Thoracic aorta (tissue), 2 donors: ENCODE measurements at regions not wholly inside any gene's neighbourhood (a gene's known extent, or its start where the extent isn't known, plus 50 kb on each side); places are given as distances from the start of the nearest gene placed in this dataset.

Experiments
- ATAC-seq: fragments of 150-250 bp; one replicate; pipeline ENCODE4 v1.8.0; 2017; ENCODE audit warnings: low read depth; ENCODE audit not compliant: insufficient number of reproducible peaks, low FRiP score
- DNase-seq: peaks from one replicate; pipeline ENCODE4 v3.0.0-alpha.2; 2020; ENCODE audit warnings: low spot score
- H3K27ac ChIP-seq, 2 donors: fragments of 200-600 bp; sonication (generic); 1 replicate in 1 of 2; 2 replicates in 1 of 2; pipeline ENCODE4 v1.5.1; 2016; ENCODE audit warnings: mild to moderate bottlenecking in 2 of 2, moderate library complexity in 2 of 2
- H3K27me3 ChIP-seq: fragments of 200-600 bp; sonication (generic); replicated peaks from 2 replicates; pipeline ENCODE4 v1.6.0; 2016; ENCODE audit warnings: mild to moderate bottlenecking; ENCODE audit not compliant: insufficient read depth
- H3K36me3 ChIP-seq: fragments of 200-600 bp; sonication (generic); one replicate; pipeline ENCODE4 v1.5.1; 2016
- H3K4me1 ChIP-seq, 2 donors: fragments of 200-600 bp; sonication (generic); 1 replicate in 1 of 2; 2 replicates in 1 of 2; pipeline versions ENCODE4 v1.5.1 to v1.6.0; 2016; ENCODE audit warnings: low read depth in 2 of 2, mild to moderate bottlenecking in 1 of 2; ENCODE audit not compliant: control insufficient read depth in 1 of 2
- H3K4me3 ChIP-seq: fragments of 200-600 bp; sonication (generic); 2 replicates; pipeline ENCODE4 v1.5.1; 2016; ENCODE audit warnings: mild to moderate bottlenecking
- H3K9me3 ChIP-seq: fragments of 200-600 bp; sonication (generic); 2 replicates; pipeline ENCODE4 v1.5.1; 2016
- TF ChIP-seq, protein P1 (sequence below): fragments of 200-600 bp; sonication (generic); IDR thresholded peaks from one replicate; pipeline ENCODE4 v1.5.1; 2019; ENCODE audit warnings: antibody characterized with exemption

DNA sequence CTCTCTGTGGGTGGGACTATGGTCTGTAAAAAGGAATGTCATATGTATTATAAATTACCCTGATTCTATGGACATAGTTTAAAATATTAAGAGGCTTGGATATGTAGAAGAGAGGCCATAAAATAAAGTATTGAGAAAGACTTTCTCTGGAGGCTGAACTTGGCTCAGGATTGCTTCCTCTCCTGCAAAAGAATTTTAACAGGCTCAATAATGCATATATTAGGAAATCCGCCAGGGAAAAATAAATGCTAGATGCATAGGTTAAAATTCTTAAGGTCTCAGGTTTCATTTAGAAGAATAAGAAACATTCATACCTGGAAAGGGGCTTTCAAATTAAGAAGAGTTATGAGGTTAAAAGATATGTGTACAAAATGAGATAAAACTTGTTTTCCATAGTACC is 424.3 kb downstream of the ARAP2 start:
- ATAC-seq (no peak), DNase-seq (no peak)
- H3K4me1 ChIP-seq: no peaks in the 10 kb centered on the region
- TF ChIP-seq, protein P1, sequence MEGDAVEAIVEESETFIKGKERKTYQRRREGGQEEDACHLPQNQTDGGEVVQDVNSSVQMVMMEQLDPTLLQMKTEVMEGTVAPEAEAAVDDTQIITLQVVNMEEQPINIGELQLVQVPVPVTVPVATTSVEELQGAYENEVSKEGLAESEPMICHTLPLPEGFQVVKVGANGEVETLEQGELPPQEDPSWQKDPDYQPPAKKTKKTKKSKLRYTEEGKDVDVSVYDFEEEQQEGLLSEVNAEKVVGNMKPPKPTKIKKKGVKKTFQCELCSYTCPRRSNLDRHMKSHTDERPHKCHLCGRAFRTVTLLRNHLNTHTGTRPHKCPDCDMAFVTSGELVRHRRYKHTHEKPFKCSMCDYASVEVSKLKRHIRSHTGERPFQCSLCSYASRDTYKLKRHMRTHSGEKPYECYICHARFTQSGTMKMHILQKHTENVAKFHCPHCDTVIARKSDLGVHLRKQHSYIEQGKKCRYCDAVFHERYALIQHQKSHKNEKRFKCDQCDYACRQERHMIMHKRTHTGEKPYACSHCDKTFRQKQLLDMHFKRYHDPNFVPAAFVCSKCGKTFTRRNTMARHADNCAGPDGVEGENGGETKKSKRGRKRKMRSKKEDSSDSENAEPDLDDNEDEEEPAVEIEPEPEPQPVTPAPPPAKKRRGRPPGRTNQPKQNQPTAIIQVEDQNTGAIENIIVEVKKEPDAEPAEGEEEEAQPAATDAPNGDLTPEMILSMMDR: no peak
- H3K9me3 ChIP-seq: no peaks in the 10 kb centered on the region
- H3K27ac ChIP-seq: no peak overlapping the region
- no peaks in the 10 kb centered on the region for H3K36me3 ChIP-seq
- H3K27me3 ChIP-seq: no peaks in the 10 kb centered on the region
- H3K4me3 ChIP-seq: no peak overlapping the region

DNA sequence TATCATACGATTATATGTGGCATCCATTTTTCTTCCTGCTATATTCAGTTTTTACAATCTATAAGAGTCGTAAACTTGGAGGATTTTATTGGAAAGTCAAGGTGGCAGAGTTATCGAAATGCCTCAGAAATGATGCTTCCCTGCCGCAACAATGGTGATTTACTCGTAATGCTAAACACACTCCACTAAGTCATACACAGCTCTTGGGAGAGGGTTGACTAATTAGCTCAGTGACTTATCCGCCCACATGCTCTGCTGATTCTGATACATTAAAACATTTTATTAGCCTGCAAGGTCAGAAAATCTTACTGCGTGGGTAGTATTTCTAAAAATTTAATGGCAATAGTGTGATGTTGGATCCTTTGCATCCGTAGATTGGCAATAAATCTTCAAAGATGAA is 420.1 kb downstream of the ARAP2 start:
- DNase-seq: no peak
- ATAC-seq: no peak
- no peaks in the 10 kb centered on the region for H3K4me1 ChIP-seq
- no peak overlapping the region for H3K4me3 ChIP-seq
- no peaks in the 10 kb centered on the region for H3K27me3 ChIP-seq
- TF ChIP-seq, protein P1: no peak
- H3K9me3 ChIP-seq: no peaks in the 10 kb centered on the region
- H3K27ac ChIP-seq: no peak overlapping the region
- no peaks in the 10 kb centered on the region for H3K36me3 ChIP-seq

DNA sequence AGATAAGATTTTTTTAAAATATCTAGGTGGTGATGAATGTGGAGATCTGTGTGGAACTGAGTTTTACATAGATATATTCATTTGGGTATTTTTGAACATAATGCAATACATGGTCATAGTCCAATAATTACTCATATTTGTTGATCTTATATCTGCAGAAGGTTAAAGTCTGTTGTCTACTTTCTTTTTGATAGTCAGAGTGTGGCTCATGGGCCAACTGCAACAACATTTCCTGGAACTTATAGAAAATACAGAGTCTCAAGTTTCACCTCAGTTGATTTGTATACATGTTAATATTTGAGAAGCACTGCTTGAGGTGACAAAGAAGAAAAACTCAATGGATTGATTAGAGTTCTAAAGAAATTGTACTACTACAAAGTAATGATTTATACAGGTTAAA is 408.4 kb downstream of the ARAP2 start:
- Histone ChIP-seq H3K4me3 (no peak overlapping the region), H3K36me3 (no peaks in the 10 kb centered on the region), H3K9me3 (no peaks in the 10 kb centered on the region), H3K4me1 (no peaks in the 10 kb centered on the region), H3K27me3 (no peaks in the 10 kb centered on the region), H3K27ac (no peak overlapping the region)
- ATAC-seq (no peak), DNase-seq (no peak)
- TF ChIP-seq, protein P1: no peak

DNA sequence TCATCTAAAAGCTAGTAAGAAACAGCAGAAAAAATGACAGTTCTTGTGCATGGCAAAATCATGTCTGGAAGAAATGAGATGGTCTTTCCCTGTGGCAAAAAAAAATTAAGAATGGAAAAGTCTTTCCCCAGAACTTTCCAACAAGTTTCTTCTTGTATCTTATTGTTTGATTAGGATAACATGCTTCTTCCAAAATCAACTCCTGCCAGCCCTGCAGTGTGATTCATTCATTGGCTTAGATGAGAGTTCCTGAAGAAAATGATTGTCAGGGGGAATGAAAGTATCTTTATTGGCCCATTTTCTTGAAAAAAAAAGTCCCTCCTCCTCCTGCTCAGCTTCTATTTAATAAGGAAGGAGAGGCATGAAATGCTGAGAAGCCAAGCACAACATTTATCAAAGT is 407.7 kb downstream of the ARAP2 start:
- Histone ChIP-seq H3K4me1 (no peaks in the 10 kb centered on the region), H3K27me3 (no peaks in the 10 kb centered on the region), H3K36me3 (no peaks in the 10 kb centered on the region), H3K27ac (no peak overlapping the region), H3K4me3 (no peak overlapping the region), H3K9me3 (no peaks in the 10 kb centered on the region)
- DNase-seq (no peak), ATAC-seq (no peak)
- TF ChIP-seq, protein P1: no peak

DNA sequence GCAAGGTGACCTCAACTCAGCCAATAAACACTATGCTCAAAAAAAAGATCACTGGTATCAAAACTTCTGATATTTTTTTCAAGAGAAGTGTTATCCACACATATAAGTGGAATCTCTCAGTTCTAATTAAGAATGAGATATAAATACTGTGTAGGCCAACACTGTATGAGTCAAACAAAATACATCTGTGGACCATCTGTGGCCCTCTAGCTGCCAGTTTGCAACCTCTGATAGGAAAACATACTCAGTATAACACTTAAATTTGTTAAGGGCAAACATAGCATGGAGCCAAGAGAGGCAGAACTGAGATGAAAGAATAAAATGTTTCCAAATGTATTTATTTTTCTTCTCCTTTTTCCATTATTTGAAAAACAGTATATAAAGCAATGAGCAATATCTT is 377.3 kb downstream of the ARAP2 start:
- DNase-seq (no peak), ATAC-seq (no peak)
- H3K36me3 ChIP-seq: no peaks in the 10 kb centered on the region
- H3K27me3 ChIP-seq: no peaks in the 10 kb centered on the region
- no peak overlapping the region for H3K4me3 ChIP-seq
- no peaks in the 10 kb centered on the region for H3K4me1 ChIP-seq
- no peaks in the 10 kb centered on the region for H3K9me3 ChIP-seq
- no peak overlapping the region for H3K27ac ChIP-seq
- TF ChIP-seq, protein P1: no peak
